Endothelial cell of umbilical vein (primary cell): ENCODE measurements at regions not wholly inside any gene's neighbourhood (a gene's known extent, or its start where the extent isn't known, plus 50 kb on each side); places are given as distances from the start of the nearest gene placed in this dataset.

ENCODE experiments used
- BruUV-seq: library from RNA; stranded (reverse); fragments of 400-500 nt; replicated peaks from 2 replicates; lab custom pipeline; 2021; lab: Mats Ljungman, UMichigan
- CTCF ChIA-PET: fragments of 300-600, 350-600 bp; sonication (Branson Sonifier 250); formaldehyde crosslinking; loops from one replicate; lab custom pipeline; 2021; ENCODE audit warnings: antibody characterized with exemption, inconsistent platforms; lab: Charles Lee
- POLR2A ChIA-PET: fragments of 300-600, 350-600 bp; sonication (Branson Sonifier 250); formaldehyde crosslinking; loops from one replicate; lab custom pipeline; 2021; ENCODE audit warnings: antibody characterized with exemption, inconsistent platforms; lab: Charles Lee
- DNase-seq: peaks from one replicate; pipeline ENCODE4 v3.0.0-alpha.2; 2011; ENCODE audit warnings: low read depth, low spot score
- FAIRE-seq: peaks from 2 replicates; lab custom pipeline; 2011; peaks lifted over from hg19 to GRCh38; lab: Jason Lieb, UNC
- H2AFZ ChIP-seq: 2 replicates; pipeline ENCODE4 v1.6.0; 2012; ENCODE audit warnings: low read depth, low read length, control low read depth, inconsistent platforms
- H3K27ac ChIP-seq: 2 replicates; pipeline ENCODE4 v1.5.1; 2011; ENCODE audit warnings: low read depth, mild to moderate bottlenecking, control low read depth, low read length, moderate library complexity; ENCODE audit not compliant: insufficient read depth
- H3K27me3 ChIP-seq, 2 experiments: 2 replicates each; pipeline versions ENCODE4 v1.6.0 to v1.6.1; 2011; ENCODE audit warnings: low read length in 2 of 2, mixed read lengths in 1 of 2; ENCODE audit not compliant: control insufficient read depth in 2 of 2, insufficient read depth in 2 of 2
- H3K36me3 ChIP-seq, 2 experiments: 2 replicates in 1 of 2; 3 replicates in 1 of 2; pipeline ENCODE4 v1.5.1; 2011; ENCODE audit warnings: low read length in 2 of 2, mild to moderate bottlenecking in 1 of 2, moderate library complexity in 1 of 2; ENCODE audit not compliant: control insufficient read depth in 2 of 2, insufficient read depth in 2 of 2; ENCODE audit errors: extremely low read depth in 1 of 2
- H3K4me1 ChIP-seq: 3 replicates; pipeline ENCODE4 v1.5.1; 2011; ENCODE audit warnings: mild to moderate bottlenecking, low read length; ENCODE audit not compliant: control insufficient read depth, insufficient read depth; ENCODE audit errors: extremely low read depth
- H3K4me2 ChIP-seq: 2 replicates; pipeline ENCODE4 v1.6.1; 2011; ENCODE audit warnings: low read length, control low read depth, mixed read lengths; ENCODE audit not compliant: insufficient read depth
- H3K4me3 ChIP-seq, 3 experiments: fragments of 200-600 bp in 1 of 3; sonication (generic), shearing (Covaris generic) in 1 of 3; replicated peaks in 1 of 3; 2 replicates each; pipeline ENCODE4 v1.5.1; 2011 to 2016; ENCODE audit warnings: control low read depth in 3 of 3, low read length in 3 of 3, mild to moderate bottlenecking in 2 of 3, inconsistent platforms in 1 of 3, low read depth in 1 of 3, moderate library complexity in 1 of 3; ENCODE audit not compliant: insufficient read depth in 1 of 3
- H3K79me2 ChIP-seq: 2 replicates; pipeline ENCODE4 v1.6.0; 2012; ENCODE audit warnings: low read length, inconsistent platforms; ENCODE audit not compliant: control insufficient read depth, insufficient read depth
- H3K9ac ChIP-seq: replicated peaks from 2 replicates; pipeline ENCODE3; 2011; ENCODE audit warnings: low read length, control low read depth; ENCODE audit not compliant: insufficient read depth; ENCODE audit errors: extremely low read depth
- H3K9me1 ChIP-seq: replicated peaks from 3 replicates; pipeline ENCODE4 v1.6.0; 2011; ENCODE audit warnings: mild to moderate bottlenecking, low read length; ENCODE audit not compliant: control insufficient read depth, insufficient read depth; ENCODE audit errors: extremely low read depth
- H3K9me3 ChIP-seq: replicated peaks from 2 replicates; pipeline ENCODE4 v1.5.1; 2012; ENCODE audit warnings: low read length, inconsistent platforms; ENCODE audit not compliant: control insufficient read depth, insufficient read depth
- H4K20me1 ChIP-seq: replicated peaks from 2 replicates; pipeline ENCODE3; 2011; ENCODE audit warnings: mild to moderate bottlenecking, low read length; ENCODE audit not compliant: control insufficient read depth, insufficient read depth; ENCODE audit errors: extremely low read depth
- EZH2 ChIP-seq: IDR thresholded peaks from 2 replicates; pipeline ENCODE4 v1.6.1; 2012; ENCODE audit warnings: borderline replicate concordance, low read depth, mild to moderate bottlenecking, moderate library complexity, low read length, inconsistent platforms; ENCODE audit not compliant: severe bottlenecking
- FOS ChIP-seq: IDR thresholded peaks from 2 replicates; pipeline ENCODE4 v1.6.1; 2011; ENCODE audit warnings: mild to moderate bottlenecking, low read length, moderate library complexity, borderline replicate concordance; ENCODE audit not compliant: insufficient read depth
- GATA2 ChIP-seq: IDR thresholded peaks from 2 replicates; pipeline ENCODE4 v1.7.0; 2011; ENCODE audit warnings: low read depth, mild to moderate bottlenecking, moderate library complexity, mixed read lengths, low read length; ENCODE audit not compliant: insufficient read length, insufficient read depth
- JUN ChIP-seq: IDR thresholded peaks from 2 replicates; pipeline ENCODE4 v1.6.1; 2011; ENCODE audit warnings: borderline replicate concordance, low read depth; ENCODE audit not compliant: insufficient read length, insufficient read depth
- MYC ChIP-seq: IDR thresholded peaks from one replicate; pipeline ENCODE4 v1.6.1; 2011; ENCODE audit warnings: mild to moderate bottlenecking, low read depth, low read length
- POLR2A ChIP-seq: IDR thresholded peaks from 2 replicates; pipeline ENCODE4 v1.6.1; 2012; ENCODE audit warnings: low read depth, mild to moderate bottlenecking, control low read depth, low read length
- POLR2AphosphoS5 ChIP-seq: IDR thresholded peaks from 2 replicates; pipeline ENCODE4 v1.6.1; 2012; ENCODE audit warnings: low read depth, mild to moderate bottlenecking, control low read depth, low read length, moderate library complexity; ENCODE audit not compliant: insufficient read depth
- dilution Hi-C: fragments of 300-500 bp; cut with MboI; formaldehyde crosslinking; loops from one replicate; pipeline ENCODE4 v1.15.0; 2019; ENCODE audit warnings: low sequenced_read_pairs; ENCODE audit not compliant: extremely low pct_ligation_motif_present
- intact Hi-C: fragments of 100-400 bp; cut with micrococcal nuclease; formaldehyde crosslinking; loops from one replicate; pipeline ENCODE4 v1.10.0; 2022
- TF ChIP-seq, protein P1 (sequence below), 2 donors: IDR thresholded peaks; 1 replicate in 1 of 2; 2 replicates in 1 of 2; pipeline ENCODE4 v1.5.1; 2011; ENCODE audit warnings: low read length in 2 of 2, mild to moderate bottlenecking in 2 of 2, moderate library complexity in 2 of 2, control low read depth in 1 of 2, inconsistent platforms in 1 of 2, low read depth in 1 of 2; ENCODE audit not compliant: insufficient read depth in 1 of 2; ENCODE audit errors: extremely low read depth in 1 of 2
- TF ChIP-seq, protein P2 (sequence below): IDR thresholded peaks from 2 replicates; pipeline ENCODE4 v1.6.1; 2011; ENCODE audit not compliant: insufficient read depth, insufficient read length

DNA sequence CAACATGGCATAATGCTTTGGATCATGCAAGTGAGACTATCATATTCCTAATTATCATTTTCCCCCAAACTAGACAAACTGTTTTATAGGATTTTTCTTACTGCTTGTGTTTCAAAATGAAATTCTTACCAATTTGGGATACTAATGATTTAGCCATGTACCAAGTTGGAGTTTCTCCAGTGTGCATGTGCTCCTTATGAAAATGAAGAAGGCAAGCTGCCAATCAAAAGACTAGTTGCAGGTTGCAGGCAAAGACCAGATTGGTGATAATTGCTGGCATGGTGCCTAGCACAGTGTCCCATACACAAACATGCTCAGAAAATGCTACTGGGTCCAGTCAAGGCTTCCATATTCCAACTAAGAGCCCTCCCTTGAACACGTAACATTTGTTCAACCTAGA is 771.8 kb upstream of the FANCL start:
- CTCF ChIA-PET: no interaction called here
- no peaks in the 10 kb centered on the region for H3K27me3 ChIP-seq
- no peaks in the 10 kb centered on the region for H3K79me2 ChIP-seq
- dilution Hi-C loops (no loop called here), intact Hi-C loops (no loop called here)
- no peak for FAIRE-seq
- no peak overlapping the region for H2AFZ ChIP-seq
- H4K20me1 ChIP-seq: no peaks in the 10 kb centered on the region
- H3K4me1 ChIP-seq: no peaks in the 10 kb centered on the region
- H3K36me3 ChIP-seq: no peaks in the 10 kb centered on the region
- TF ChIP-seq FOS (no peak), POLR2AphosphoS5 (no peak), MYC (no peak), GATA2 (no peak), JUN (no peak), EZH2 (no peak), POLR2A (no peak)
- TF ChIP-seq, protein P1, sequence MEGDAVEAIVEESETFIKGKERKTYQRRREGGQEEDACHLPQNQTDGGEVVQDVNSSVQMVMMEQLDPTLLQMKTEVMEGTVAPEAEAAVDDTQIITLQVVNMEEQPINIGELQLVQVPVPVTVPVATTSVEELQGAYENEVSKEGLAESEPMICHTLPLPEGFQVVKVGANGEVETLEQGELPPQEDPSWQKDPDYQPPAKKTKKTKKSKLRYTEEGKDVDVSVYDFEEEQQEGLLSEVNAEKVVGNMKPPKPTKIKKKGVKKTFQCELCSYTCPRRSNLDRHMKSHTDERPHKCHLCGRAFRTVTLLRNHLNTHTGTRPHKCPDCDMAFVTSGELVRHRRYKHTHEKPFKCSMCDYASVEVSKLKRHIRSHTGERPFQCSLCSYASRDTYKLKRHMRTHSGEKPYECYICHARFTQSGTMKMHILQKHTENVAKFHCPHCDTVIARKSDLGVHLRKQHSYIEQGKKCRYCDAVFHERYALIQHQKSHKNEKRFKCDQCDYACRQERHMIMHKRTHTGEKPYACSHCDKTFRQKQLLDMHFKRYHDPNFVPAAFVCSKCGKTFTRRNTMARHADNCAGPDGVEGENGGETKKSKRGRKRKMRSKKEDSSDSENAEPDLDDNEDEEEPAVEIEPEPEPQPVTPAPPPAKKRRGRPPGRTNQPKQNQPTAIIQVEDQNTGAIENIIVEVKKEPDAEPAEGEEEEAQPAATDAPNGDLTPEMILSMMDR (IDR thresholded peaks at IDR 0.05; ENCODE audit: extremely low read depth in 1 of 2, insufficient read depth in 1 of 2, low read depth in 1 of 2, low read length in 2 of 2): no peak
- TF ChIP-seq, protein P2, sequence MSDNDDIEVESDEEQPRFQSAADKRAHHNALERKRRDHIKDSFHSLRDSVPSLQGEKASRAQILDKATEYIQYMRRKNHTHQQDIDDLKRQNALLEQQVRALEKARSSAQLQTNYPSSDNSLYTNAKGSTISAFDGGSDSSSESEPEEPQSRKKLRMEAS: no peak
- no peak overlapping the region for H3K27ac ChIP-seq
- no peaks in the 10 kb centered on the region for H3K9me1 ChIP-seq
- DNase-seq: no peak
- POLR2A ChIA-PET: no interaction called here
- H3K4me2 ChIP-seq: no peak overlapping the region
- BruUV-seq: no TSS peak
- H3K9ac ChIP-seq: no peak overlapping the region
- H3K9me3 ChIP-seq: no peaks in the 10 kb centered on the region
- no peak overlapping the region for H3K4me3 ChIP-seq
